ENCODE measurements at regions not wholly inside any gene's neighbourhood (a gene's known extent, or its start where the extent isn't known, plus 50 kb on each side); places are given as distances from the start of the nearest gene placed in this dataset.

DNA sequence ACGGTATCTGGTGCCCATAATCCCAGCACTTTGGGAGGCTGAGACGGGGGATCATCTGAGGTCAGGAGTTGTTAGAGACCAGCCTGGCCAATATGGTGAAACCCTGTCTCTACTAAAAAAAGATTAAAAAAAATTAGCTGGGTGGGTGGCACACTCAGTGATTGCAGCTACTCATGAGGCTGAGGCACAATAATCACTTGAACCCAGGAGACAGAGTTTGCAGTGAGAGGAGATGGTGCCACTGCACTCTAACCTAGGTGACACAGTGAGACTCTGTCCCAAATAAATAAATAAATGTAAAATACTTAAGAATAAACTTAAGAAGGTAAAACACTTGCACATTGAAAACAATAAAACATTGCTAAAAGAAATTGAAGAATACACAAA lies 90.4 kb downstream of the ZNF280B start:
- Histone ChIP-seq H3K36me3 (ENCODE audit: control insufficient read depth, insufficient read depth, low read length) (no peaks in the 10 kb centered on the region), H3K4me3 (ENCODE audit: low read length) (no peak overlapping the region), H3K27me3 (ENCODE audit: control insufficient read depth, insufficient read depth, low read length, poor library complexity, severe bottlenecking) (peaks cover 90% of the 10 kb centered on the region), H3K27ac (ENCODE audit: low read depth, low read length) (no peak overlapping the region), H3K4me1 (ENCODE audit: control insufficient read depth, insufficient read depth, low read length) (no peaks in the 10 kb centered on the region), H3K9me3 (ENCODE audit: control insufficient read depth, low read length) (no peaks in the 10 kb centered on the region), H3K9ac (ENCODE audit: extremely low read depth, low read length, poor library complexity, severe bottlenecking) (no peak overlapping the region)
- H3K4me3 Mint-ChIP-seq: no peak overlapping the region
- DNase-seq: no peak
- WGBS, 2 experiments (ENCODE audit: insufficient coverage in 1 of 2, insufficient read length in 1 of 2): 83 to 85% methylated on average over 2 of the region's 2 CpGs
- H3K9me3 Mint-ChIP-seq: no peaks in the 10 kb centered on the region
- no peaks in the 10 kb centered on the region for H3K4me1 Mint-ChIP-seq
- peaks cover 98% of the 10 kb centered on the region for H3K27me3 Mint-ChIP-seq (ENCODE audit: insufficient read depth)
- TF ChIP-seq, protein P1, sequence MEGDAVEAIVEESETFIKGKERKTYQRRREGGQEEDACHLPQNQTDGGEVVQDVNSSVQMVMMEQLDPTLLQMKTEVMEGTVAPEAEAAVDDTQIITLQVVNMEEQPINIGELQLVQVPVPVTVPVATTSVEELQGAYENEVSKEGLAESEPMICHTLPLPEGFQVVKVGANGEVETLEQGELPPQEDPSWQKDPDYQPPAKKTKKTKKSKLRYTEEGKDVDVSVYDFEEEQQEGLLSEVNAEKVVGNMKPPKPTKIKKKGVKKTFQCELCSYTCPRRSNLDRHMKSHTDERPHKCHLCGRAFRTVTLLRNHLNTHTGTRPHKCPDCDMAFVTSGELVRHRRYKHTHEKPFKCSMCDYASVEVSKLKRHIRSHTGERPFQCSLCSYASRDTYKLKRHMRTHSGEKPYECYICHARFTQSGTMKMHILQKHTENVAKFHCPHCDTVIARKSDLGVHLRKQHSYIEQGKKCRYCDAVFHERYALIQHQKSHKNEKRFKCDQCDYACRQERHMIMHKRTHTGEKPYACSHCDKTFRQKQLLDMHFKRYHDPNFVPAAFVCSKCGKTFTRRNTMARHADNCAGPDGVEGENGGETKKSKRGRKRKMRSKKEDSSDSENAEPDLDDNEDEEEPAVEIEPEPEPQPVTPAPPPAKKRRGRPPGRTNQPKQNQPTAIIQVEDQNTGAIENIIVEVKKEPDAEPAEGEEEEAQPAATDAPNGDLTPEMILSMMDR (conservative IDR thresholded peaks at IDR 0.05): no peak
- H3K27ac Mint-ChIP-seq: no peak overlapping the region
- no peaks in the 10 kb centered on the region for H3K36me3 Mint-ChIP-seq (ENCODE audit: low read depth)

DNA sequence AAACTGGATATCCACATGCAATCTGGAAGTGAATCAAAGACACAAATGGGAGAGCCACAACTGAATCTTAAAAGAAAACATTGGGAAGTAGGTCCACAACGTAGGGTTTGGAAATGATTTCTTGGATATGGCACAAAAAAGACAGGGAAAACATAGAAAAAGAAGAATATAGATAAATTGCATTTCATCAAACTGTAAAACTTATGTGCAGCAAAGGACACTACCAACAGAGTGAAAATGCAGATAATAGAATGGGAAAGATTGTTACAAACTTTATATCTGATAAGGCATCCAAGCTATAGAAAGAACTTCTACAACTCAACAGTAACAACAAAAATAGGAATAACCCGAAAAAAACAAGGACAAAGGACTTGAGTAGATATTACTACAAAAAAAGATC lies 89.6 kb downstream of the ZNF280B start:
- Mint-ChIP-seq H3K27me3 (ENCODE audit: insufficient read depth) (peaks cover 97% of the 10 kb centered on the region), H3K9me3 (no peaks in the 10 kb centered on the region), H3K27ac (no peak overlapping the region), H3K36me3 (ENCODE audit: low read depth) (no peaks in the 10 kb centered on the region), H3K4me1 (no peaks in the 10 kb centered on the region), H3K4me3 (no peak overlapping the region)
- no peak overlapping the region for H3K9ac ChIP-seq (ENCODE audit: extremely low read depth, low read length, poor library complexity, severe bottlenecking)
- TF ChIP-seq, protein P1 (conservative IDR thresholded peaks at IDR 0.05): no peak
- peaks cover 88% of the 10 kb centered on the region for H3K27me3 ChIP-seq (ENCODE audit: control insufficient read depth, insufficient read depth, low read length, poor library complexity, severe bottlenecking)
- no peak for DNase-seq
- no peaks in the 10 kb centered on the region for H3K9me3 ChIP-seq (ENCODE audit: control insufficient read depth, low read length)
- 46 to 49% methylated on average over 2 of the region's 2 CpGs for WGBS, 2 experiments (ENCODE audit: insufficient coverage in 1 of 2, insufficient read length in 1 of 2)
- H3K27ac ChIP-seq (ENCODE audit: low read depth, low read length): no peak overlapping the region
- H3K4me1 ChIP-seq (ENCODE audit: control insufficient read depth, insufficient read depth, low read length): no peaks in the 10 kb centered on the region
- no peaks in the 10 kb centered on the region for H3K36me3 ChIP-seq (ENCODE audit: control insufficient read depth, insufficient read depth, low read length)
- H3K4me3 ChIP-seq (ENCODE audit: low read length): no peak overlapping the region

DNA sequence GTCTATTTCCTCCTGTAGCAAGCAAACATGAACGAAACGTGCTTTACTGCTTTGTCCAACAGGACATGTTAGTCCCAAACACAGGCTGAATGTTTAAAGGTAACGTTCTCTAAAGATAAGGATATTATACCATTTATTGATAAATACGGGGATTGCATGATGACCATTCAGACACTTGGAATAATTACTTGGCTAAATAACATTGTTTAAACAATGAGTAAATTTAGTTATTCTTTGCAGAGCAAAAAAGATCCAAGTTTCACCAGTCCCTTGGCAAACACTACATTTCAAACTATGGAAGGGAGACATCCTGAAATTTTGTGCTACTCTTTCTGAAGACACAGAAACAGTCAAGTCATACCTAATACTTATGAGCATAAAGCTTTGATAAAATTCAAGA lies 88.0 kb downstream of the ZNF280B start:
- TF ChIP-seq, protein P1 (conservative IDR thresholded peaks at IDR 0.05): no peak
- Mint-ChIP-seq H3K27ac (no peak overlapping the region), H3K4me1 (no peaks in the 10 kb centered on the region), H3K36me3 (ENCODE audit: low read depth) (no peaks in the 10 kb centered on the region), H3K9me3 (no peaks in the 10 kb centered on the region), H3K27me3 (ENCODE audit: insufficient read depth) (peaks cover 97% of the 10 kb centered on the region), H3K4me3 (no peak overlapping the region)
- Histone ChIP-seq H3K9ac (ENCODE audit: extremely low read depth, low read length, poor library complexity, severe bottlenecking) (no peak overlapping the region), H3K36me3 (ENCODE audit: control insufficient read depth, insufficient read depth, low read length) (no peaks in the 10 kb centered on the region), H3K4me3 (ENCODE audit: low read length) (no peak overlapping the region), H3K9me3 (ENCODE audit: control insufficient read depth, low read length) (no peaks in the 10 kb centered on the region), H3K4me1 (ENCODE audit: control insufficient read depth, insufficient read depth, low read length) (no peaks in the 10 kb centered on the region), H3K27me3 (ENCODE audit: control insufficient read depth, insufficient read depth, low read length, poor library complexity, severe bottlenecking) (peaks cover 87% of the 10 kb centered on the region), H3K27ac (ENCODE audit: low read depth, low read length) (no peak overlapping the region)
- no peak for DNase-seq
- WGBS, 2 experiments (ENCODE audit: insufficient coverage in 1 of 2, insufficient read length in 1 of 2): 50 to 75% methylated on average over 2 to 4 of the region's 4 CpGs

All from endodermal cell (in vitro differentiated cells).